NCI-H2029 treated with DMSO at 0.1 percent for 48 hours (cell line): ENCODE measurements at regions not wholly inside any gene's neighbourhood (a gene's known extent, or its start where the extent isn't known, plus 50 kb on each side); places are given as distances from the start of the nearest gene placed in this dataset.

ENCODE experiments used
- DNase-seq: peaks from one replicate; lab custom pipeline; 2025; lab: John Stamatoyannopoulos, UW

- DNase-seq = no peak
Measured at GRCh38 chr4:54924891-54925290, 200.5 kb downstream of the KDR start.

GRCh38 chr4:54915276-54915675 is 210.1 kb downstream of the KDR start:
- DNase-seq = no peak

- DNase-seq = no peak
Measured at GRCh38 chr4:54914781-54915180, 210.6 kb downstream of the KDR start.

- no peak for DNase-seq
Measured at GRCh38 chr4:54913751-54914526, 211.5 kb downstream of the KDR start.

GRCh38 chr4:54912155-54912554 is 213.2 kb downstream of the KDR start:
- no peak for DNase-seq

GRCh38 chr4:54909961-54910360 is 215.4 kb downstream of the KDR start:
- DNase-seq = no peak

GRCh38 chr4:54908763-54909162 is 216.6 kb downstream of the KDR start:
- DNase-seq = no peak

GRCh38 chr4:54904953-54905352 is 220.4 kb downstream of the KDR start:
- DNase-seq = no peak

- no peak for DNase-seq
Measured at GRCh38 chr4:54902976-54903375, 222.4 kb downstream of the KDR start.

GRCh38 chr4:54902271-54902670 is 223.1 kb downstream of the KDR start:
- peak; percentile 9 for DNase-seq

GRCh38 chr4:54901202-54901601 is 224.2 kb downstream of the KDR start:
- DNase-seq = no peak

- DNase-seq = no peak
Measured at GRCh38 chr4:54898656-54899340, 226.6 kb downstream of the KDR start.

GRCh38 chr4:54898056-54898562 is 227.3 kb downstream of the KDR start:
- no peak for DNase-seq

GRCh38 chr4:54897590-54897989 is 227.8 kb downstream of the KDR start:
- no peak for DNase-seq

GRCh38 chr4:54882616-54883015 is 224.9 kb downstream of the KIT start:
- no peak for DNase-seq

- no peak for DNase-seq
Measured at GRCh38 chr4:54879576-54879975, 221.8 kb downstream of the KIT start.

GRCh38 chr4:54877006-54877405 is 219.2 kb downstream of the KIT start:
- DNase-seq = no peak

- no peak for DNase-seq
Measured at GRCh38 chr4:54872261-54872660, 214.5 kb downstream of the KIT start.

GRCh38 chr4:54863571-54864255 is 206.0 kb downstream of the KIT start:
- DNase-seq = no peak

GRCh38 chr4:54861201-54861600 is 203.4 kb downstream of the KIT start:
- no peak for DNase-seq

- DNase-seq = no peak
Measured at GRCh38 chr4:54855191-54855854, 197.6 kb downstream of the KIT start.

- no peak for DNase-seq
Measured at GRCh38 chr4:54852602-54853001, 194.8 kb downstream of the KIT start.
